Uterus (tissue), 2 donors: ENCODE measurements at regions not wholly inside any gene's neighbourhood (a gene's known extent, or its start where the extent isn't known, plus 50 kb on each side); places are given as distances from the start of the nearest gene placed in this dataset.

ENCODE experiments used
- CTCF ChIP-seq, 4 experiments: fragments of 200-600 bp in 2 of 4; fragments of 450-650 bp in 2 of 4; sonication (generic) in 2 of 4; IDR thresholded peaks; one replicate each; pipeline ENCODE4 v1.5.1; 2016 to 2019; ENCODE audit warnings: antibody characterized with exemption in 4 of 4, mild to moderate bottlenecking in 2 of 4, moderate library complexity in 1 of 4
- POLR2A ChIP-seq, 2 donors: fragments of 450-650 bp; IDR thresholded peaks; one replicate each; pipeline ENCODE4 v1.6.1; 2016; ENCODE audit warnings: antibody characterized with exemption in 2 of 2, mild to moderate bottlenecking in 1 of 2, moderate library complexity in 1 of 2

- no peak for TF ChIP-seq CTCF (IDR thresholded peaks at IDR 0.05)
- no peak for TF ChIP-seq POLR2A (IDR thresholded peaks at IDR 0.05)
Observed at GRCh38 chr3:145692751-145693150, 468.2 kb downstream of the PLOD2 start.
